ENCODE measurements at regions not wholly inside any gene's neighbourhood (a gene's known extent, or its start where the extent isn't known, plus 50 kb on each side); places are given as distances from the start of the nearest gene placed in this dataset.
A peak's percentile ranks its signal among the peaks of the same experiment; 100 is the strongest.

GRCh38 chr4:115865736-115866135, 752.3 kb upstream of the NDST4 start:
- no peaks in the 10 kb centered on the region for H3K9me3 ChIP-seq
- no peak overlapping the region for H3K4me3 ChIP-seq
- H3K4me1 ChIP-seq, result no peaks in the 10 kb centered on the region
- no peak for DNase-seq
- no peak overlapping the region for H3K27ac ChIP-seq
- H3K36me3 ChIP-seq, result no peaks in the 10 kb centered on the region
- no peak for ATAC-seq
- no peaks in the 10 kb centered on the region for H3K27me3 ChIP-seq
- no peak for TF ChIP-seq CTCF (IDR thresholded peaks at IDR 0.05)
- TF ChIP-seq POLR2A (IDR thresholded peaks at IDR 0.05), result no peak
- WGBS, 4 donors, result 26 to 58% (median 47%) methylated on average over 2 of the region's 2 CpGs
- intact Hi-C loops (cut with DNase I), result no loop called here

- no peak overlapping the region for H3K4me3 ChIP-seq
- peaks cover 0 to 8% (median 0%) of the 10 kb centered on the region in 12 donors for H3K9me3 ChIP-seq
- DNase-seq (no peak), ATAC-seq (no peak)
- TF ChIP-seq POLR2A (IDR thresholded peaks at IDR 0.05), result no peak
- H3K27ac ChIP-seq, result no peak overlapping the region
- WGBS, 4 donors, result 63 to 86% (median 76%) methylated on average over 1 of the region's 1 CpG
- H3K27me3 ChIP-seq, result no peaks in the 10 kb centered on the region
- no peaks in the 10 kb centered on the region for H3K4me1 ChIP-seq
- no peaks in the 10 kb centered on the region for H3K36me3 ChIP-seq
- intact Hi-C loops (cut with DNase I), result no loop called here
Measured at GRCh38 chr4:115852767-115853091, 739.3 kb upstream of the NDST4 start.

GRCh38 chr4:115851918-115852766, 738.7 kb upstream of the NDST4 start:
- 29 to 33% (median 31%) methylated on average over 6 of the region's 6 CpGs for WGBS, 4 donors
- H3K27ac ChIP-seq, result no peak overlapping the region
- no peaks in the 10 kb centered on the region for H3K36me3 ChIP-seq
- DNase-seq (no peak), ATAC-seq (no peak)
- TF ChIP-seq CTCF (IDR thresholded peaks at IDR 0.05) (peak in 4 of 12 donors; percentile 15 to 28 (median 20)), POLR2A (IDR thresholded peaks at IDR 0.05) (no peak)
- H3K4me3 ChIP-seq, result no peak overlapping the region
- peaks cover 0 to 8% (median 0%) of the 10 kb centered on the region in 12 donors for H3K9me3 ChIP-seq
- no peaks in the 10 kb centered on the region for H3K27me3 ChIP-seq
- intact Hi-C loops (cut with DNase I), result no loop called here
- H3K4me1 ChIP-seq, result no peaks in the 10 kb centered on the region

- TF ChIP-seq POLR2A (IDR thresholded peaks at IDR 0.05) (no peak), CTCF (IDR thresholded peaks at IDR 0.05) (no peak)
- no peaks in the 10 kb centered on the region for H3K4me1 ChIP-seq
- no peak for DNase-seq
- no peaks in the 10 kb centered on the region for H3K27me3 ChIP-seq
- no peak overlapping the region for H3K4me3 ChIP-seq
- WGBS, 4 donors, result 57 to 75% (median 68%) methylated on average over 2 to 5 of the region's 5 CpGs
- H3K36me3 ChIP-seq, result no peaks in the 10 kb centered on the region
- intact Hi-C loops (cut with DNase I), result no loop called here
- no peak for ATAC-seq
- no peak overlapping the region for H3K27ac ChIP-seq
- H3K9me3 ChIP-seq, result peaks cover 0 to 5% (median 0%) of the 10 kb centered on the region in 12 donors
Measured at GRCh38 chr4:115850799-115851509, 737.5 kb upstream of the NDST4 start.

Data from heart left ventricle (tissue), 16 donors.